ENCODE measurements at regions not wholly inside any gene's neighbourhood (a gene's known extent, or its start where the extent isn't known, plus 50 kb on each side); places are given as distances from the start of the nearest gene placed in this dataset.
"Not testable (repeated sequence)": the region's sequence is repeated elsewhere in the genome, so short reads cannot be mapped to it uniquely, and the experiment has no call there.

DNA sequence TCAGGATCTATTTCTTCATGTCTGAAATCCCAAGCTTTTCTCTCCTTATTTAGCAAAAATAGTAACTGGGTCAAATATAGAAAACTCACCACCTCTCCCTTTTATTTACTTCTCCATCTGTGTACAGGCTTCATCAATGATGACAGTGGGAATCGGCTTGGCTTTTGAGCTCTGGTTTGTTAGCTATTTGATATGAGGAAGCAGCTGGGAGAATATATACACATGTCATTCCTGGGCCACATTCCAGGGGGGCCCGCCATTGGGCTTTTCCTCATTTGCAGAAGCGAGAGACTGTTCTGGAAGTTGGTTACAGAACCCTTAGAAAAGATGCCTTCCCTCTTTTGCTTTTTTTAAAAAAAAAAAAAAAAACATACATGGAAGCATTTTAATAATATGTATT is 107.4 kb upstream of the F9 start:
- Histone ChIP-seq H3K27me3 (no peaks in the 10 kb centered on the region), H3K9me3 (no peaks in the 10 kb centered on the region), H3K4me3 (no peak overlapping the region), H3K27ac (no peak overlapping the region), H3K4me1 (no peaks in the 10 kb centered on the region), H3K36me3 (no peaks in the 10 kb centered on the region)
- TF ChIP-seq EP300 (IDR thresholded peaks at IDR 0.05): no peak
- no peak for TF ChIP-seq POLR2AphosphoS5 (IDR thresholded peaks at IDR 0.05)
- TF ChIP-seq POLR2A (IDR thresholded peaks at IDR 0.05): no peak
- TF ChIP-seq, protein P1, sequence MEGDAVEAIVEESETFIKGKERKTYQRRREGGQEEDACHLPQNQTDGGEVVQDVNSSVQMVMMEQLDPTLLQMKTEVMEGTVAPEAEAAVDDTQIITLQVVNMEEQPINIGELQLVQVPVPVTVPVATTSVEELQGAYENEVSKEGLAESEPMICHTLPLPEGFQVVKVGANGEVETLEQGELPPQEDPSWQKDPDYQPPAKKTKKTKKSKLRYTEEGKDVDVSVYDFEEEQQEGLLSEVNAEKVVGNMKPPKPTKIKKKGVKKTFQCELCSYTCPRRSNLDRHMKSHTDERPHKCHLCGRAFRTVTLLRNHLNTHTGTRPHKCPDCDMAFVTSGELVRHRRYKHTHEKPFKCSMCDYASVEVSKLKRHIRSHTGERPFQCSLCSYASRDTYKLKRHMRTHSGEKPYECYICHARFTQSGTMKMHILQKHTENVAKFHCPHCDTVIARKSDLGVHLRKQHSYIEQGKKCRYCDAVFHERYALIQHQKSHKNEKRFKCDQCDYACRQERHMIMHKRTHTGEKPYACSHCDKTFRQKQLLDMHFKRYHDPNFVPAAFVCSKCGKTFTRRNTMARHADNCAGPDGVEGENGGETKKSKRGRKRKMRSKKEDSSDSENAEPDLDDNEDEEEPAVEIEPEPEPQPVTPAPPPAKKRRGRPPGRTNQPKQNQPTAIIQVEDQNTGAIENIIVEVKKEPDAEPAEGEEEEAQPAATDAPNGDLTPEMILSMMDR (IDR thresholded peaks at IDR 0.05): no peak
- WGBS: 41% methylated on average over 3 of the region's 3 CpGs
- no peak for DNase-seq (ENCODE audit: low spot score in 2 of 2)

DNA sequence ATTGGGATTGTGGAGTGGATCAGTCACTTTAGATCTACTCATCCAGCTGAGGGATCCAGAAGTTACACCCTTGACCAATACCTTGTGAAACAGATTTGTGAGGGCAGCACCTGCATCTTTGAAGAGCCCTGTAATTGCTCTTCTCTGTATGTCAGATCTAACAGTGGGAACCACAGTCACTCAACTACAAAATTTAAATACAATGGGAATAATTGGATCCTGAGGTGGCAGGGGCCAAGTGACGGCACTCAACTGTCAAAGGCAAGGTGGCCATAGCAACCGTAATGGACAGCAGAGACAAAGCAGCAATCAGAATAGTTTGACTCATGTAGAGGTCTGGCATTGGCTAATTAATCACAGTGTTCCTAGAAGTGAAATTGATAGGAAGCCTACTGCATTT is 132.3 kb upstream of the F9 start:
- not testable (repeated sequence) for DNase-seq (ENCODE audit: low spot score in 2 of 2); H3K4me3 ChIP-seq; H3K4me1 ChIP-seq; H3K9me3 ChIP-seq; H3K27me3 ChIP-seq; H3K36me3 ChIP-seq; H3K27ac ChIP-seq
- 95% methylated on average over 2 of the region's 2 CpGs for WGBS

DNA sequence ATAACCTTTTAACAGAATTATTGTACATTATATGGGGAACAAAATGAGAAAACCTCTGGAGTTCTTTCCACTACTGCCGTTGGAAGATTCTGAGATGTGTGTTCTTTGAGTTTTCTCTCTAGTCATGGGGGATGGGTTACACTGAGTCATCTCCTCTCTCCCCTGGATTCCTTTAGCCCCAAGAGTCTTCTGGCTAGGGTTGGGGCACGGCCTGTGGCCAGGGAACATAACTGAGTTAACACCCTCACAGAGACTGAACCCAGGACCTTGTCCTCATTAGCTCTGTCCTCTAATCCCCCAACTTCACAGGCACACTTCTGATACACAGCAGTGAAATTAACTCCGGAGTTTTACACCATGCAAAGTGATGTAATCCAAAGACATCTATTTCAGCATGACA is 142.3 kb upstream of the F9 start:
- H3K27me3 ChIP-seq: no peaks in the 10 kb centered on the region

DNA sequence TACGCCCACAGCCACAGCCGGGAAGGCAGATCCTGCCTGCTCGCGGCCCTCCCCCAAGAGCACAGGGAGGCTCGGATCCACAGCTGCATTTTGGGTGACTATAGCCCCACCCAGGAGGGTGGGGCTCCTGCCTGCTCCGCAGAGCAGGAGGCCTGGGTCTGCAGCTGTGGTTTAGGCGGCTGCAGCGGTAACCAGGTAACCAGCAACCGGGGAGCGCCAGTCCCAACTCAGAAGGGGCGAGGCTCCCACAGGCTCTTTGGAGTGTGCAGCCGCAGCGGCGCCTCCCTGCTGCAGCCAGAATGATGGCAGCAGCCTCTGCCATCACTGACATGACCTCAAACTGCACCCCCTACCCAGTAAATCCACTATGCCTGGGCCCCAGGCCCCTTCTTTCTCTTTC is 148.0 kb upstream of the F9 start:
- Histone ChIP-seq H3K27me3 (no peaks in the 10 kb centered on the region), H3K4me1 (no peaks in the 10 kb centered on the region), H3K36me3 (no peaks in the 10 kb centered on the region), H3K27ac (no peak overlapping the region), H3K4me3 (no peak overlapping the region), H3K9me3 (no peaks in the 10 kb centered on the region)
- TF ChIP-seq POLR2A (IDR thresholded peaks at IDR 0.05) (no peak), POLR2AphosphoS5 (IDR thresholded peaks at IDR 0.05) (no peak), EP300 (IDR thresholded peaks at IDR 0.05) (no peak)
- TF ChIP-seq, protein P1 (IDR thresholded peaks at IDR 0.05): no peak
- 60% methylated on average over 6 of the region's 14 CpGs for WGBS
- no peak for DNase-seq (ENCODE audit: low spot score in 2 of 2)

More for the DNA sequence above, 142.3 kb upstream of the F9 start:
- no peak for TF ChIP-seq POLR2AphosphoS5 (IDR thresholded peaks at IDR 0.05)
- TF ChIP-seq, protein P1 (IDR thresholded peaks at IDR 0.05): no peak
- no peak for TF ChIP-seq EP300 (IDR thresholded peaks at IDR 0.05)
- TF ChIP-seq POLR2A (IDR thresholded peaks at IDR 0.05): no peak
- Histone ChIP-seq H3K4me3 (no peak overlapping the region), H3K4me1 (no peaks in the 10 kb centered on the region), H3K9me3 (no peaks in the 10 kb centered on the region), H3K36me3 (no peaks in the 10 kb centered on the region), H3K27ac (no peak overlapping the region)
- no peak for DNase-seq (ENCODE audit: low spot score in 2 of 2)
- 62% methylated on average over 3 of the region's 3 CpGs for WGBS

DNA sequence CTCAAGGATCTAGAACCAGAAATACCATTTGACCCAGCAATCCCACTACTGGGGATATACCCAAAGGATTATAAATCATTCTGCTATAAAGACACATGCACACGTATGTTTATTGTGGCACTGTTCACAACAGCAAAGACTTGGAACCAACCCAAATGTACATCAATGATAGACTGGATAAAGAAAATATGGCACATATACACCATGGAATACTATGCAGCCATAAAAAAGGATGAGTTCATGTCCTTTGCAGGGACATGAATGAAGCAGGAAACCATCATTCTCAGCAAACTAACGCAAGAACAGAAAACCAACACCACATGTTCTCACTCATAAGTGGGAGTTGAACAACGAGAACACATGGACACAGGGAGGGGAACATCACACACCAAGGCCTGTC is 154.0 kb upstream of the F9 start:
- not testable (repeated sequence) for H3K4me3 ChIP-seq; H3K4me1 ChIP-seq; DNase-seq (ENCODE audit: low spot score in 2 of 2); H3K27me3 ChIP-seq; H3K36me3 ChIP-seq; H3K9me3 ChIP-seq; H3K27ac ChIP-seq
- 84% methylated on average over 3 of the region's 3 CpGs for WGBS

DNA sequence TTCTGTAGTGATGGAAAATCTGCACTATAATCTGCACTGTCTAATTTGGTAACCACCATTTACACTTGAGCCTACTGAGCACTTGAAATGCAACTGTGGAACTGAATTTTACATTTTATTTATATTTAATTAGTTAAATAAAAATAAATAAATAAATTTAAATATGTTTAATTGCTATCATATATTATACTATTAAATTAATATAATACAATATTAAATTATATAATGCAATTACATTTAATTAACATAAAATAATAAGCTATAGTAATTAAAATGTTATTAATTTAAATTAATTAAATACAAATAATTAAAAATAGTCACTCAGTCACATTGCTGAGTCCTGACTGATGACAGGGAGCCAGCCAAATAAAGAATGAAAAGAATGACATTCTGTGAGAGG is 170.2 kb upstream of the F9 start:
- no peaks in the 10 kb centered on the region for H3K36me3 ChIP-seq
- no peak for TF ChIP-seq EP300 (IDR thresholded peaks at IDR 0.05)
- TF ChIP-seq, protein P1 (IDR thresholded peaks at IDR 0.05): no peak
- TF ChIP-seq POLR2AphosphoS5 (IDR thresholded peaks at IDR 0.05): no peak
- TF ChIP-seq POLR2A (IDR thresholded peaks at IDR 0.05): no peak
- DNase-seq (ENCODE audit: low spot score in 2 of 2): no peak
- no peak overlapping the region for H3K4me3 ChIP-seq
- H3K9me3 ChIP-seq: no peaks in the 10 kb centered on the region
- H3K4me1 ChIP-seq: no peaks in the 10 kb centered on the region
- H3K27ac ChIP-seq: no peak overlapping the region
- no peaks in the 10 kb centered on the region for H3K27me3 ChIP-seq

DNA sequence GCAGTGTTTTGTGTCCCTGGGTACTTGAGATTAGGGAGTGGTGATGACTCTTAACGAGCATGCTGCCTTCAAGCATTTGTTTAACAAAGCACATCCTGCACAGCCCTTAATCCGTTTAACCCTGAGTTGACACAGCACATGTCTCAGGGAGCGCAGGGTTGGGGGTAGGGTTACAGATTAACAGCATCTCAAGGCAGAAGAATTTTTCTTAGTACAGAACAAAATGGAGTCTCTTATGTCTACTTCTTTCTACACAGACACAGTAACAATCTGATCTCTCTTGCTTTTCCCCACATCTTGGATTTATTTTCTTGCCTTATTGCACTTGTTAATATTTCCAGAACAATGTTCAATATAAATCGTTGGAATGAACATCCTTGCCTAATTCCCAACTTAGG is 187.9 kb upstream of the F9 start:
- not testable (repeated sequence) for H3K27me3 ChIP-seq; H3K4me3 ChIP-seq; H3K27ac ChIP-seq; H3K4me1 ChIP-seq; DNase-seq (ENCODE audit: low spot score in 2 of 2); H3K9me3 ChIP-seq; H3K36me3 ChIP-seq
- WGBS: 26% methylated on average over 4 of the region's 4 CpGs

DNA sequence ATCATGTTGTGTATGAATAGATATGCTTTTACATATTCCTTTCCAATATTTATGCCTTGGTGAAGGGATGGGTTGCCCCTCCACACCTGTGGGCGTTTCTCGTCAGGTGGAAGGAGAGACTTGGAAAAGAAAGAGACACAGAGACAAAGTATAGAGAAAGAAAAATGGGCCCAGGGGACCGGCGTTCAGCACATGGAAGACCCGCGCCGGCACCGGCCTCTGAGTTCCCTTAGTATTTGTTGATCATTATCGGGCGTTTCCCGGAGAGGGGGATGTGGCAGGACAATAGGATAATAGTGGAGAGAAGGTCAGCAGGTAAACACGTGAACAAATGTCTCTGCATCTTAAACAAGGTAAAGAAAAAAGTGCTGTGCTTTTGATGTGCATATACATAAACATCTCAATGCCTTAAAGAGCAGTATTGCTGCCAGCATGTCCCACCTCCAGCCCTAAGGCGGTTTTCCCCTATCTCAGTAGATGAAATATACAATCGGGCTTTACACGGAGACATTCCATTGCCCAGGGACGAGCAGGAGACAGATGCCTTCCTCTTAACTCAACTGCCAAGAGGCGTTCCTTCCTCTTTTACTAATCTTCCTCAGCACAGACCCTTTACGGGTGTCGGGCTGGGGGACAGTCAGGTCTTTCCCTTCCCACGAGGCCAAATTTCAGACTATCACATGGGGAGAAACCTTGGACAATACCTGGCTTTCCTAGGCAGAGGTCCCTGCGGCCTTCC is 188.5 kb upstream of the F9 start:
- H3K27me3 ChIP-seq; H3K36me3 ChIP-seq; H3K4me3 ChIP-seq; H3K9me3 ChIP-seq; H3K27ac ChIP-seq; DNase-seq (ENCODE audit: low spot score in 2 of 2); H3K4me1 ChIP-seq: not testable (repeated sequence)
- WGBS: 21% methylated on average over 17 of the region's 21 CpGs
